Activated naive CD4-positive, alpha-beta T cell treated with anti-CD3 and anti-CD28 coated beads, Interleukin-2, amount 50 U/mL, for 72 hours (primary cell): ENCODE measurements at regions not wholly inside any gene's neighbourhood (a gene's known extent, or its start where the extent isn't known, plus 50 kb on each side); places are given as distances from the start of the nearest gene placed in this dataset.
"Not testable (repeated sequence)": the region's sequence is repeated elsewhere in the genome, so short reads cannot be mapped to it uniquely, and the experiment has no call there.

Source experiments
- ATAC-seq, 2 donors: fragments of 150-1000 bp; cut with Tn5 transposase; 2 replicates each; pipeline ENCODE4 v1.10.0; 2021; ENCODE audit warnings: mild to moderate bottlenecking in 2 of 2, moderate library complexity in 2 of 2
- DNase-seq, 2 donors: peaks; one replicate each; pipeline ENCODE4 v3.0.0; 2021 to 2022; ENCODE audit warnings: low spot score in 2 of 2
- H3K27ac Mint-ChIP-seq, 2 donors: one replicate each; pipeline ENCODE4 v1.8.0; 2022; ENCODE audit warnings: mild to moderate bottlenecking in 2 of 2, mixed read lengths in 2 of 2
- H3K36me3 Mint-ChIP-seq, 2 donors: one replicate each; pipeline ENCODE4 v1.8.0; 2022; ENCODE audit warnings: mixed read lengths in 2 of 2
- H3K9me3 Mint-ChIP-seq, 2 donors: one replicate each; pipeline ENCODE4 v1.8.0; 2022; ENCODE audit warnings: mixed read lengths in 2 of 2

DNA sequence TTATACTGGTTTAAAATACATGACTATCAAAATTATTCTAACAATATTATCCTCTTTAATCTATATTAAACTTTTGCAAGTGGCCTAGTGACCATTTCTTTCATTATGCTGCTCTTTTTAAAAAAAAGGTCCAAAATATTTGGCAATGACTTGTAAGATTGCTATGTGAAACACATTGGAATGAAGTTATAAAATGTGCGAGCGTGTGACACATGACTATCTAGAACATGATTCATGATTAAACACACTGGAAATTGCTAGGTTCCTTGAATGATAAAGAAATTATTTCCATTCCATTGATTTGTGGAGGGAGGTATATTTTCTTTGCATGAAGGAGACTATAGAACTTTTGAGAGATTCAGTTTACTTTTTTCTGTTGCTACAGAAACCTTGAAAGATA is 739.1 kb downstream of the DIAPH3 start:
- no peak for ATAC-seq
- H3K9me3 Mint-ChIP-seq = peaks cover 0 to 1% of the 10 kb centered on the region in 2 donors
- no peak overlapping the region for H3K27ac Mint-ChIP-seq
- no peak for DNase-seq
- no peaks in the 10 kb centered on the region for H3K36me3 Mint-ChIP-seq

DNA sequence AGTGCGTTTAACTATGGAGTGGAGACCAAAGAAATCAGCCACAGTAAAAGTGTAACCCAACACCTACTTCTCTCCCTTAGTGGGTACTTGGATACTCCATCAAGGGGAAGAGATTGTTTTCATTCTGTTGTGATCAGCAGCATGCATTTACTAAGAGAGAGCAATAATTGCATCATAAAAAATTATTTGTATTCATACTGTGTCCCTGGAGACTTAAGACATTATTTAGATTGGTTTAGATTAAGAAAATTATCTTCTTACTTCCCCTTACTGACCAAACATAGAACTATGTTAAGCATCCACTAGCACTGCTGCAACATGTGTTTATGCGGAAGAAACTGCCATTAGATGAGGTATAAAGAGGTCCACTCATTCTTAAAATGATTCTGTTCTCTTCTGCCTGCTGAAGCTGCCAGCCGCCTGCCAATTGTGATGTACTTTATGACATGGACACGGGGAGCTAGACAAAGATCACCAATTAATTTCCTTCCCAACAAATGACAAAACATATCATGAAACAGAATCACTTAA is 738.5 kb downstream of the DIAPH3 start:
- peaks cover 0 to 4% of the 10 kb centered on the region in 2 donors for H3K9me3 Mint-ChIP-seq
- ATAC-seq (no peak), DNase-seq (no peak)
- H3K27ac Mint-ChIP-seq = no peak overlapping the region
- H3K36me3 Mint-ChIP-seq = no peaks in the 10 kb centered on the region

DNA sequence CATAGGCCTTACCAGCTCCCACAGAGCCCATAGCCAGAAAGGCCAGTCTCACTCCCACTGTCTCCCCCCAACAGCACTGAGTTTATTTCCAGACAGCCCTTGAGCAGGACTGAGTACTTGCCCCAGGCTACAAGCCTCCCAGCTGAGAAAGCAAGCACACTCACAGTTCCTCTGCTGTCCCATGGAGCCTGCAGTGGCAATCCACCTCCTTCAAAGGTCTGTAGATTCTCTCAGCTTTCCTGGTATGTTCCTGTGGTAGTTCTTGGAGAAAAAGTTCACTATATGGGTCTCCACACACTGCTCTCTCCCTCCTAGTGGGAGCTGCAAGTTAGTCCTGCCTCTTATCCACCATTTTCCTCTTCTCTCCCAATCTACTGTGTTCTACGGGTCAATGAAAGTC is 728.7 kb downstream of the DIAPH3 start:
- DNase-seq (no peak), ATAC-seq (no peak)
- H3K27ac Mint-ChIP-seq = no peak overlapping the region
- H3K9me3 Mint-ChIP-seq = peaks cover 39 to 41% of the 10 kb centered on the region in 2 donors
- H3K36me3 Mint-ChIP-seq = peaks cover 26 to 28% of the 10 kb centered on the region in 2 donors

DNA sequence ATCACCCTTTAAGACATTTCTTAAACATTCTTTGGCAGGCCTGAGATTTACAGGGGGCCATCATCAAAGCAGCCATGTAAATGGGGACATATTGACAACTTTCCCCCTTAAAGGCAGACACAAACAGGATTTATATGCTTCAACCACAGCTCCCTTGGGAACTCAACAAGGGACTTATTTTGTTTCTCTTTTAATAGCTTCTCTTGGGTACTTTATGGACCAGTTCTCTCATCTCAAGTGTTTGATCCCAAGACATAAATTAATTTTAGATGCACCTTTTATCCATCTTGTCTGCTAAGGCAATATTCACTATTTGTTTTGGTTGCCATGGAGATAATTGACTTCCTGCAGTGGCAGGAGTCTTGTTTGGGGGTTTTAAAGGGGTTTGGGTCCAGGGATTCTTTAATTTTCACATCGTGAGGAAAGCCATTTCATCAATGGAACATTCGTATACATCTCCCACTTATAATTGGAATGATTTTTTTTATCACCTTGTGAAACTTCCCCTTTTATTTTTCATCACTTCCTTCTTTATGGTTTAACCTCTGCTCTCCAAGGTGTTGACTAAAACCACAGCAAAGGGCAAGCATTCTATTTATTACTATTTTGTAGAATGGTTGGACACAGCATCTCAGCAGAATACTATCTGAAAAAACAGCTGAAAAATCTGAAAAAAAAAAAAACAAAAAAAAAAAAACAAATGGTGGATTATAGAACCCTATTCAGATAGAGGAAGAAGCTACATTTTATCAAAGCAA is 726.0 kb downstream of the DIAPH3 start:
- Mint-ChIP-seq H3K9me3 (peaks cover 26 to 27% of the 10 kb centered on the region in 2 donors), H3K27ac (no peak overlapping the region), H3K36me3 (peaks cover 26 to 29% of the 10 kb centered on the region in 2 donors)
- DNase-seq (no peak), ATAC-seq (no peak)

DNA sequence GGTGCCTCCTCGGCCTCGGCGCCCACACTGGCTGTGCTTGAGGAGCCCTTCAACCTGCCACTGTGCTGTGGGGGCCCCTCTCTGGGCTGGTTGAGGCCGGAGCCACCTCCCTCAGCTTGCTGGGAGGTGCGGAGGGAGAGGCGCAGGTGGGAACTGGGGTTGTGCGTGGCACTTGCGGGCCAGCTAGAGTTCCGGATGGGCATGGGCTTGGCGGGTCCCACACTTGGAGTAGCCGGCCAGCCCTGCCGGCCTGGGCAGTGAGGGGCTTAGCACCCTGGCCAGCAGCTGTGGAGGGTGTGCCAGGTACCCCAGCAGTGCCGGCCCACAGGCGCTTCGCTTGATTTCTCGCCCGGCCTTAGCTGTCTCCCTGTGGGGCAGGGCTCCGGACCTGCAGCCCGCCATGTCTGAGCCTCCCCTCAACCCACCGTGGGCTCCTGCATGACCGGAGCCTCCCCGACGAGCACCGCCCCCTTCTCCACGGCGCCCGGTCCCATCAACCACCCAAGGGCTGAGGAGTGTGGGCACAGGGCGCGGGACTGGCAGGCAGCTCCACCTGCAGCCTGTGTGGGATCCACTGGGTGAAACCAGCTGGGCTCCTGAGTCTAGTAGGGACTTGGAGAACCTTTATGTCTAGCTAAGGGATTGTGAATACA is 723.8 kb downstream of the DIAPH3 start:
- Mint-ChIP-seq H3K9me3 (peaks cover 11% of the 10 kb centered on the region in 2 donors), H3K36me3 (peaks cover 7 to 11% of the 10 kb centered on the region in 2 donors), H3K27ac (no peak overlapping the region)
- ATAC-seq (no peak), DNase-seq (no peak)

DNA sequence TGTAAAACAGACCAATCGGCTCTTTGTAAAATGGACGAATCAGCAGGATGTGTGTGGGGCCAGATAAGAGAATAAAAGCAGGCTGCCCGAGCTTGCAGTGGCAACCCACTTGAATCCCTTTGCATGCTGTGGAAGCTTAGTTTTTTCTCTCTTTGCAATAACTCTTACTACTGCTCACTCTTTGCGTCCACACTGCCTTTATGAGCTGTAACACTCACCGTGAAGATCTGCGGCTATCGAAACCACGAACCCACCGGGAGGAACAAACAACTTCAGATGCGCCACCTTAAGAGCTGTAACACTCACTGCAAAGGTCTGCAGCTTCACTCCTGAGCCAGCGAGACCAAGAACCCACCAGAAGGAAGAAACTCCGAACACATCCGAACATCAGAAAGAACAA is 722.7 kb downstream of the DIAPH3 start:
- not testable (repeated sequence) for H3K9me3 Mint-ChIP-seq, H3K27ac Mint-ChIP-seq, ATAC-seq, H3K36me3 Mint-ChIP-seq, DNase-seq

DNA sequence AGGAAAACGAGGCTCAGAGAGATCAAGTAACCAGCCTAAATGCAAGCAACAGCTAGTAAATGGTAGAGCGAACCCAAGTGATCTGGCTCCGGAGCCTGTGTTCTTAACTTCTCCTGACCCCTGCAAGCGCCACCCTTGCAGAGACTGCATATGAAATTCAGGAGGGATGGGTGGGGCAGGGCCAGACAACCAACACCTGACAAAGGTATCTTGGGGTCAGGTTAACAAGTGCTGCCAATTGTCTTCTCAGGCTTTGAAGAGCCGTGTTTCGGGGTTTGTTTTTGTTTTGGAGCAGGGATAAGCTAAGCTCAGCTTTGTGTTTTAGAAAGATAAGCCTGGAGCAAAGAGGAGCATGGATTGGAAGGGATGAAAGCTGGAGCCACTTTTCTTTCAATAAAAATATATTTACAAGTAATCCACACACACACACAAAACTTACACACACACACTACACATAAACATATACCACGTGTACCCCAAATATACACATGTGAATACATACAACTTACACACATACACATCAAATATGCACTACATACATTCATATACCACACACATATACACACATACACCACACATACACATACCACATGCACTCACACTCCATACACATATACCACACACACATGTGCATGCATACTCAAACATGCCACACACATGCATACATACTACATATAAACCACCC is 722.0 kb downstream of the DIAPH3 start:
- Mint-ChIP-seq H3K27ac (no peak overlapping the region), H3K9me3 (no peaks in the 10 kb centered on the region), H3K36me3 (peaks cover 0 to 6% of the 10 kb centered on the region in 2 donors)
- ATAC-seq (no peak), DNase-seq (no peak)

DNA sequence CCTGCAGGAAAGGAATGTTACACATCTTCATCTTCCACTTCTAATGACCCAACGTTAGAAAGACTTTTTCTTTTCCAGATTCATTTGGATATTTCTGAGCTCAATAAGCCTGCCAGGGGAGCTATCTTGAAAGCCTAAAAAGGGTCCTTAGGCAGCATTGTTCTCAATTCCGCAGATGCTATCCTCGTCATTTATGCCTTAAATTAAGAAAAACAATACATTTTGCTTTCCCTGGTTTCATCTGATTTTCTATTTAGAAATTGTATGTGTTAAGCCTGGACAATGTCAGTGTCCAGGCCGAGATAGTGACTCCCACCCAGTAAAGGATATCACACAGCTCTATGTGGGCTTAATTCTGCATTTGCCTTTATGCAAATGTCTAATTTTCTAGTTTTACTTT is 721.3 kb downstream of the DIAPH3 start:
- ATAC-seq (no peak), DNase-seq (no peak)
- Mint-ChIP-seq H3K36me3 (peaks cover 0 to 6% of the 10 kb centered on the region in 2 donors), H3K27ac (no peak overlapping the region), H3K9me3 (no peaks in the 10 kb centered on the region)

DNA sequence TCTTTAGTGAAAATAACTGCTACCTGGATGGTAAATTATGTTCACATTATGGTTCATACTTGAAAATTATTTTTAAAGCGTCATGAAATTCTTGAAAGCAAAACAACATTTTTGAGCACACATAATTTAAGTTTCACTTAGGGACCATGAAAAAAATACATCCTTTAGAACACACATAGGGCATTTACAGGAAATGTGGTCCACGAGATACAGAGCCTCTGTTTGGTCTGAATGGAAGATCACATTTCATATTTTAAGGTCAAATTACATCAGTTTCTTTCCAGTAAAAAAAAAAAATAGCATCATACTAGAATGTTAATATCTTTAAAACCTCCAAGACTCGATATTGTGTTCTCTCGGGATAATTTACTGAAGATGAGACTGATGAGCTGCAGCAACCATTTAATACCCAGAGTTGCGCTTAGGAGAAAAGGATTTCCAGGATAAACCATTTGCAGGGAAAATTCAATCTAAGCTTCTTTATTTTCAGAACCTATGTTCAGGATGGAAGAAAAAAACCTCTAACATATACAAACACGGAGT is 720.7 kb downstream of the DIAPH3 start:
- peaks cover 0 to 6% of the 10 kb centered on the region in 2 donors for H3K36me3 Mint-ChIP-seq
- DNase-seq (no peak), ATAC-seq (no peak)
- no peaks in the 10 kb centered on the region for H3K9me3 Mint-ChIP-seq
- H3K27ac Mint-ChIP-seq = no peak overlapping the region

DNA sequence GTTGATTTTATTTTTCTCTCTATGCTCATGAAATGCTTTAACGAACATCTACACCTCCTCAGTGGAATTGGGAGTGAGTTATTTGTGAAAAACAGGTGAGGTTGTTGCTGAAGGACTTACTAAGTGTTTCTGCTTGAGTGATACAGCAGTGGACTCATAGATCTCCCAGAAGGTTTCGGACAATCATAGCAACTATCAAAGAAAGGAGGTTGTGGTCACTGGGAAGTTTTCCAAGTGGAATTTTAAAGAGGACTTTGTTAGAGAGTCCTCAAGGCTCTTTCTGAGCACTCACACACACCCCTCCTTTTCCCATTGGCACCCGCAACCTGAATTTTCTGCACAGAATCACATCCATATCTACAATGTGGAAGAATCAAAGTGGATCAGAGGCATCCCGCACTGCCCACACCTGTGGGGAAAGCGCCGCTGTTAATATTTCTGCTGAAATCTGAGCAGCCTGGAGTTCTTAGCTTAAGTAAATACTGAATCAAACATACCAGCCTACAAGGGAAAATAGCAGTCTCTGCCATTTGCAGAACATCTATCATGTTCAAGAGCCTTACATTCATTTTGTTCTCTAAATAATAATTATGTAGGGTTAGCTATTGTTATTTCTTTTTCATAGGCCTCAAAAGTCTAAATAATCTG is 719.4 kb downstream of the DIAPH3 start:
- Mint-ChIP-seq H3K9me3 (no peaks in the 10 kb centered on the region), H3K27ac (no peak overlapping the region), H3K36me3 (peaks cover 0 to 6% of the 10 kb centered on the region in 2 donors)
- no peak for ATAC-seq
- no peak for DNase-seq

DNA sequence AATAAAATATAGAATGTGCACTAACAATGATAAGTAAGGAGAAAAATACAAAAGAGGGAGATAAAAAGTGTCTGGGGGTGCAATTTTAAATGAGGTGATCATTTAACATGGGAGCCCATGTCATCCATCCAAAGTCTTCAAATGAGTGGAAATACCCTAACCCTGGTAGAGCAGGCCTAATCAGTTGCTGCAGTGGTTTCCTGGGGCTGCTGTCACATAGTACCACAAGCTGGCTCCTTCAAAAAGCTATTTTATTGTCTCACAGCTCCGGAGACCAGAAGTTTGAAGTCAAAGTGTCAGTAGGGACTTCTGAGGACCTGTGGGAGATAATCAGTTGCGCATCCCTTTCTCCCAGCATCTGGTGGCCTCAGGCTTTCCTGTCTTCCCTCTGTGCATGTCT is 717.9 kb downstream of the DIAPH3 start:
- peaks cover 0 to 5% of the 10 kb centered on the region in 2 donors for H3K36me3 Mint-ChIP-seq
- ATAC-seq = no peak
- no peaks in the 10 kb centered on the region for H3K9me3 Mint-ChIP-seq
- H3K27ac Mint-ChIP-seq = no peak overlapping the region
- no peak for DNase-seq

DNA sequence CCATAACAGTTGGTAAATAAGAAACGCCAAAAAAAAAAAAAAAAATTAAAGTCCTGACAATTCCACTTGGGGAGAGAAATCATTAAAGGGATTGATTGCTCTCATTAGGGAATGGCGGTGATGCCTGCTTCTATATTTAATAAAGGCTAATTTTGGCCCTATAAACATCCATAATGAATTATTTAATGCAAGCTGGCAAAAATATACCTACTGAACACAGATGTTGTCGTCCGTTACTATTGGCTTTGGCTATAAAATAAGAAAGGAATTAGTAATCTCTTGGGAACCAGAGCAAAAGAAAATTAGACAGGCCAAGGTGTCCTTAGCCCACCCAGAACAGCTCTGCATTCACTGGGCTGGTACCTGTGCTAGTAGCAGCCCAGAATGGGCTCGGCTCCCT is 717.3 kb downstream of the DIAPH3 start:
- no peak for DNase-seq
- Mint-ChIP-seq H3K9me3 (no peaks in the 10 kb centered on the region), H3K36me3 (no peaks in the 10 kb centered on the region), H3K27ac (no peak overlapping the region)
- no peak for ATAC-seq

DNA sequence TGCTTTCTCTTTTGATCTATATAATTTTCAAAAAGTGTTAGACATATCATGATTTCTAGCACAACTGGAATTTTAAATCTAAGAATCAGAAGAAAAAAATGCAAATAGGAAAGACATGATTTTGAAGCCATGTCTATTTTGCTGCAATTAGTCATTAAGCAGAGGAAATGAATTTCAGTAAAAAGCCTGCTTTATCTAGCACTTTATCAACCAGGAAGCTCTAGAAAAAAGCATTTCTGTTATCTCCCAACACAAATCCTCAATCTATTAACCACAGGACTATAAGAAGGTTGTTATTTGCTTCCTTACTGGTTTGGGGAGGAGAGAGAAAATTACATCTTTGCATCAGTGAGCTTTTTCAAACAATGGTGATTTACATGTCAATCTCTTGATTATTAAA is 716.7 kb downstream of the DIAPH3 start:
- Mint-ChIP-seq H3K36me3 (no peaks in the 10 kb centered on the region), H3K27ac (no peak overlapping the region), H3K9me3 (no peaks in the 10 kb centered on the region)
- DNase-seq = no peak
- no peak for ATAC-seq

DNA sequence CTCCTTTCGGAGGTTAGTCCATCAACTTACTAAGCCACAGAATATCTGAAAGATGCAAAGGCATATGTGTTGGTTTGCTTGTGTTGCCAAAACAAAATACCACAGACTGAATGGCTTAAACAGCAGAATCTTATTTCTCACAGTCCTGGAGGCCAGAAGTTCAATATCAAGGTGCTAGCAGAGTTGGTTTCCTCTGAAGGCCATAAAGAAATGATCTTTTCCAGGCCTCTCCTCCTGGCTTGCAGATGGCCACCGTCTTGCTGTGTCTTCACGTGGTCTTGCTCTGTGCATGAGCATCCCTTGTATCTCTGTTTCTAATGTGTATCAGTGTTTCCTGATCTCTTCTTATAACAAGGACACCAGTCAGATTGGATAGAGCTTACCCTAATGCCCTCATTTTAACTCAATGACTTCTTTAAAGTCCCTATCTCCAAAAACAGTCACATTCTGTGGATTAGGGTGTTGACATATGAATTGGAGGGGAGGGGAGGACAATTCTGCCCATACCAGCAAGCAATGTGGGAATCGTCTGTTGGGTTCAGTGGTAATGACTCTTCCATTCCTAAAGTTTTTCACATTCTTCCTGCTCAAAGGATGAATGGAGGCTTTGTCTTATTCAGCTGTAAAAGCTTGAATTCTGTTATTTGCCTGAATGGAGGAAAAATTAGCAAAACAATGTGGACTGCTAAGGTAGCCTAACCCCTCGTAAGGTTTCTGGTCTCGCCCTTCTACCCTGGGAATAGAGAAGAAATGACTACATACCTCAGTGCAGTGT is 715.7 kb downstream of the DIAPH3 start:
- Mint-ChIP-seq H3K27ac (no peak overlapping the region), H3K9me3 (no peaks in the 10 kb centered on the region), H3K36me3 (no peaks in the 10 kb centered on the region)
- ATAC-seq (no peak), DNase-seq (no peak)

DNA sequence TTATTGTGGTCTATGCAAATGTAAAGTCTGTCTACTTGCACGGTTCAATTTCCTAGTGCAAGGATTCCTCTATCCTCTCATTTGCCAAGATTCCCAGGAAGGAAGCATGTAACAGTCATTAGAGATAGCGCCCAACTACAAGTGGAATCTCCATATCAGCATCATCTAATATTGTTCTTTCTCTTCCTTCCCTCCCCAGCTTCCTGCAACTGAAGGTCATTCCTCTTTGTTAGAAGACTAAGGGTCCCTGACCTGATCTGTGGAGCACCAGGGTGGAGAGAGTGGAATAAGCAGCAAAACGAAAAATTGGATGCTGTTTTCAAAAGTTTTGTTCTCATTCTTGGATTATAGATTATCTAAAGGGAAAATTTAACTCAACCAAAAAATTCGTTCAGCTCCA is 714.0 kb downstream of the DIAPH3 start:
- no peak for ATAC-seq
- no peak for DNase-seq
- no peak overlapping the region for H3K27ac Mint-ChIP-seq
- no peaks in the 10 kb centered on the region for H3K9me3 Mint-ChIP-seq
- H3K36me3 Mint-ChIP-seq = no peaks in the 10 kb centered on the region

DNA sequence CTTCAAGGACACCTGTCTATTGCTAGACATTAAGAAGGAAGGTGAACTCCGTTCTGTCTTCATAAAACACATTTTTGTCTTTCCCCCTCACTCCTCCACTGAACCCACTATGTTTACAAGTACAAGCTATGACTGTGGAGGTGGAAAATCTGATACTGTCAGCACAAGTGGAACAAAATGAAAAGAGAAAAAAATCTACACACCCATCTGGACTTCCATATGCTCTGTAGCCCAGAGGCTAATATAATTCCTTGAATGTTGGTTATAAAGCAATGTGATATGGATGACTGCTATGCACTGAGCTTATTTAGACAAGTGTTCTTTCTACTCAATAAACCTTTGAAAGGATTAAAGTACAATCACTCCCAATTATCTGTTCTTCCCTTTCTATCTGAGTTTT is 713.5 kb downstream of the DIAPH3 start:
- Mint-ChIP-seq H3K9me3 (no peaks in the 10 kb centered on the region), H3K36me3 (no peaks in the 10 kb centered on the region), H3K27ac (no peak overlapping the region)
- ATAC-seq = no peak
- no peak for DNase-seq
